ENCODE measurements at regions not wholly inside any gene's neighbourhood (a gene's known extent, or its start where the extent isn't known, plus 50 kb on each side); places are given as distances from the start of the nearest gene placed in this dataset.

DNA sequence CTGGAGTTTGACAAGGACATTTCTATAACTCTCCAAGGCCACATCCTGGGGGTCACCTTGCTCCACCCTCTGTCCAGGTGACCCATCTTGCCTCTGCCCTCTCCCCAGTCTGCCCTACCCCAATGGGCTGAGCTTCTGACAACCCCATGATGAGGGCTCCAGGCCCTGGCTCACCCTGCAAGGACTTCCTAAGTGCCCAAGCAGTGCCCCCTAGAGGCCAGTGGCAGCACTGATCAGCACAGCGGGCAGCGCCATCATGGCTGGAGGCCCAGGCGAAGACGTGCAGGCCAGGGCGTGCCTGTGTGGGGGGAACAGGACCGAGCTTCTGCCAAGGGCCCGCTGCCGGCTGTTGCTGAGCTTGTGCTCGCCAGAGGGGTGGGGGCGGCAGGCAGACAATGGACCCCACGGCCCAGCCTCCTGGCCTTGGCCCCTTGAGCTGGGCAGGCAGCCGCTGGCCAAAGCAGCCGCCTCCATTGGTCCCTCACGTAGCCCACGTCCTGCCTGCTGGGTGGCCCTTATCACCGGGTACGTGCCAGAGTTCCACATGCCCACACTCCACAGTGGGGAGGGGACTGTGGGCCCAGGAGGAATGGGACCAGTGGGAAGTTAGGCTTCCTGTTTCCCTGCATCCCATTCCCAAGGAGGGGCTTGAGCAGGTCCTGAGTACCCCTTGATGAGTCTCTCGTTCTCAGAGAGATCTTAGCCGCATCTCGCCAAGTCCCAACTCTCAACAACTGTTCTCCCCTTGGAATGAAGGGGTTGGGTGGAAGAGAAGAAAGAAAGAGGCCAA is 64.3 kb downstream of the MRPL14 start (continued):
- TF ChIP-seq, protein P1, sequence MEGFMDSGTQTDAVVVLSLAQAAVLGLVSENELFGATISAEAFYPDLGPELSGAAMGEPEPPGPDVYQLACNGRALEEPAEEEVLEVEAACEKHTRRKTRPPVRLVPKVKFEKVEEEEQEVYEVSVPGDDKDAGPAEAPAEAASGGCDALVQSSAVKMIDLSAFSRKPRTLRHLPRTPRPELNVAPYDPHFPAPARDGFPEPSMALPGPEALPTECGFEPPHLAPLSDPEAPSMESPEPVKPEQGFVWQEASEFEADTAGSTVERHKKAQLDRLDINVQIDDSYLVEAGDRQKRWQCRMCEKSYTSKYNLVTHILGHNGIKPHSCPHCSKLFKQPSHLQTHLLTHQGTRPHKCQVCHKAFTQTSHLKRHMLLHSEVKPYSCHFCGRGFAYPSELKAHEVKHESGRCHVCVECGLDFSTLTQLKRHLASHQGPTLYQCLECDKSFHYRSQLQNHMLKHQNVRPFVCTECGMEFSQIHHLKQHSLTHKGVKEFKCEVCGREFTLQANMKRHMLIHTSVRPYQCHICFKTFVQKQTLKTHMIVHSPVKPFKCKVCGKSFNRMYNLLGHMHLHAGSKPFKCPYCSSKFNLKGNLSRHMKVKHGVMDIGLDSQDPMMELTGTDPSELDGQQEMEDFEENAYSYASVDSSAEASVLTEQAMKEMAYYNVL (CRISPR knock-in tag; IDR thresholded peaks at IDR 0.05; ENCODE audit: borderline replicate concordance) = no peak
- TF ChIP-seq ZNF253 (CRISPR knock-in tag; IDR thresholded peaks at IDR 0.05; ENCODE audit: borderline replicate concordance) (no peak), ZFP41 (CRISPR knock-in tag; IDR thresholded peaks at IDR 0.05; ENCODE audit: borderline replicate concordance) (no peak), ZNF446 (CRISPR knock-in tag; IDR thresholded peaks at IDR 0.05) (no peak), ZNF614 (CRISPR knock-in tag; IDR thresholded peaks at IDR 0.05; ENCODE audit: borderline replicate concordance) (peak; percentile 68; the same call in 1 of the 2 replicates), ESRRA (CRISPR knock-in tag; IDR thresholded peaks at IDR 0.05; ENCODE audit: low read depth) (0 out of 2 replicates have a peak, but pooled peaks have one; percentile 17), NKX3-1 (CRISPR knock-in tag; IDR thresholded peaks at IDR 0.05) (no peak), ZNF543 (CRISPR knock-in tag; IDR thresholded peaks at IDR 0.05) (no peak), ZNF687 (CRISPR knock-in tag; IDR thresholded peaks at IDR 0.05) (peak; percentile 98), ZNF264 (CRISPR knock-in tag; IDR thresholded peaks at IDR 0.05) (0 out of 2 replicates have a peak, but pooled peaks have one; percentile 24), EP300 (IDR thresholded peaks at IDR 0.05; ENCODE audit: low read depth in 2 of 2, low read length in 2 of 2) (0 out of 4 replicates have a peak, but pooled peaks of 1 of the 2 experiments have one; percentile 19), EP300 (CRISPR knock-in tag; IDR thresholded peaks at IDR 0.05; ENCODE audit: borderline replicate concordance) (no peak), NFYC (CRISPR knock-in tag; IDR thresholded peaks at IDR 0.05) (no peak), PPARG (CRISPR knock-in tag; conservative IDR thresholded peaks at IDR 0.05) (no peak), ZBTB7A (CRISPR knock-in tag; IDR thresholded peaks at IDR 0.05) (0 out of 2 replicates have a peak, but pooled peaks have one; percentile 39), TFE3 (CRISPR knock-in tag; IDR thresholded peaks at IDR 0.05) (peak; percentile 28; the same call in 1 of the 2 replicates), ZNF775 (CRISPR knock-in tag; IDR thresholded peaks at IDR 0.05; ENCODE audit: borderline replicate concordance) (no peak), FOXM1 (CRISPR knock-in tag; IDR thresholded peaks at IDR 0.05) (no peak), NBN (conservative IDR thresholded peaks at IDR 0.05) (no peak), ZNF10 (CRISPR knock-in tag; IDR thresholded peaks at IDR 0.05; ENCODE audit: borderline replicate concordance, low read depth) (no peak)
- TF ChIP-seq, protein P2, sequence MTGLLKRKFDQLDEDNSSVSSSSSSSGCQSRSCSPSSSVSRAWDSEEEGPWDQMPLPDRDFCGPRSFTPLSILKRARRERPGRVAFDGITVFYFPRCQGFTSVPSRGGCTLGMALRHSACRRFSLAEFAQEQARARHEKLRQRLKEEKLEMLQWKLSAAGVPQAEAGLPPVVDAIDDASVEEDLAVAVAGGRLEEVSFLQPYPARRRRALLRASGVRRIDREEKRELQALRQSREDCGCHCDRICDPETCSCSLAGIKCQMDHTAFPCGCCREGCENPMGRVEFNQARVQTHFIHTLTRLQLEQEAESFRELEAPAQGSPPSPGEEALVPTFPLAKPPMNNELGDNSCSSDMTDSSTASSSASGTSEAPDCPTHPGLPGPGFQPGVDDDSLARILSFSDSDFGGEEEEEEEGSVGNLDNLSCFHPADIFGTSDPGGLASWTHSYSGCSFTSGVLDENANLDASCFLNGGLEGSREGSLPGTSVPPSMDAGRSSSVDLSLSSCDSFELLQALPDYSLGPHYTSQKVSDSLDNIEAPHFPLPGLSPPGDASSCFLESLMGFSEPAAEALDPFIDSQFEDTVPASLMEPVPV (CRISPR knock-in tag; IDR thresholded peaks at IDR 0.05) = peak; percentile 72; the same call in 1 of the 2 replicates
